ENCODE measurements at regions not wholly inside any gene's neighbourhood (a gene's known extent, or its start where the extent isn't known, plus 50 kb on each side); places are given as distances from the start of the nearest gene placed in this dataset.

DNA sequence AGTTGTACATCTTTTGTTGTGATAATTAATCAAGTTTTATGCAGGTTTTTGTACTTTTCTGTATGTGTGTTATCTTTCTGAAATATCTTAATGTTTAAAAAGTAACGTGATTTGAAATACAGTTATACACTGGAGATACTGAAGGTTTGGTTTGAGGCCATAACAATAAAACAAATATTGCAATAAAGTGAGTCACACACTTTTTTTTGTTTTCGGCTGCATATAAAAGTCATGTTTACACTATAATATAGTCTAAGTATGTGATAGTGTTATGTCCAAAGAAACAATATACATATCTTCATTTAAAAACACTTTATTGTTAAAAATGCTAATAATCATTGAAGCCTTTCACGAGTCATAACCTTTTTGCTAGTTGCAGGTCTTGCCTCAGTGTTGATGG lies 473.1 kb upstream of the GJE1 start (continued):
- no peak for TF ChIP-seq TSHZ1 (CRISPR knock-in tag; IDR thresholded peaks at IDR 0.05)
- TF ChIP-seq FOXK1 (CRISPR knock-in tag; IDR thresholded peaks at IDR 0.05; ENCODE audit: borderline replicate concordance): no peak
- no peak for TF ChIP-seq MAFK (IDR thresholded peaks at IDR 0.05; ENCODE audit: low read length)

GRCh38 chr6:141658696-141659095 lies 474.0 kb upstream of the GJE1 start:
- FAIRE-seq: no peak
- no peak overlapping the region for H3K4me2 ChIP-seq (ENCODE audit: insufficient read depth, low read length)
- H3K9ac ChIP-seq (ENCODE audit: insufficient read depth in 1 of 2, low read depth in 2 of 2, low read length in 2 of 2): no peak overlapping the region
- no peak overlapping the region for H2AFZ ChIP-seq (ENCODE audit: low read depth, low read length)
- BruUV-seq (replicated peaks): no TSS peak
- ChIA-PET POLR2A (no interaction called here), CTCF (ENCODE audit: low intra/inter-chr PET ratio) (no interaction called here)
- H3K79me2 ChIP-seq (ENCODE audit: control insufficient read depth, insufficient read depth, low read length): no peaks in the 10 kb centered on the region
- in situ Hi-C loops (cut with MboI) (no loop called here), intact Hi-C loops (cut with micrococcal nuclease) (no loop called here)
- no peaks in the 10 kb centered on the region for H3K4me1 ChIP-seq (replicated peaks in 1 of 2; ENCODE audit: control insufficient read depth in 2 of 2, insufficient read depth in 2 of 2, low read length in 2 of 2)
- WGBS (ENCODE audit: insufficient coverage, low coverage, missing lambda C conversion rate): 0% methylated on average over 2 of the region's 2 CpGs
- H3K9me3 ChIP-seq (replicated peaks; ENCODE audit: control insufficient read depth, insufficient read depth, low read depth, low read length): no peaks in the 10 kb centered on the region
- H3K27me3 ChIP-seq (ENCODE audit: control insufficient read depth in 2 of 2, insufficient read depth in 2 of 2, low read length in 2 of 2): no peaks in the 10 kb centered on the region
- H3K4me3 ChIP-seq: no peak overlapping the region
- ATAC-seq: no peak
- H3K27ac ChIP-seq (ENCODE audit: extremely low read depth, low read depth, low read length): no peak overlapping the region
- no peaks in the 10 kb centered on the region for H3K36me3 ChIP-seq (ENCODE audit: control insufficient read depth, insufficient read depth, low read length)
- H3K9me1 ChIP-seq (ENCODE audit: control insufficient read depth, insufficient read depth, low read length): no peaks in the 10 kb centered on the region
- no peaks in the 10 kb centered on the region for H4K20me1 ChIP-seq (replicated peaks; ENCODE audit: control insufficient read depth, insufficient read depth, low read length)
- DNase-seq (ENCODE audit: extremely low read depth in 1 of 4, low spot score in 3 of 4): no peak
- TF ChIP-seq RBM34 (IDR thresholded peaks at IDR 0.05; ENCODE audit: borderline replicate concordance, insufficient read depth, low read length): no peak
- TF ChIP-seq ZNF740 (CRISPR knock-in tag; IDR thresholded peaks at IDR 0.05): no peak
- no peak for TF ChIP-seq ZNF740 (tag; IDR thresholded peaks at IDR 0.05)
- TF ChIP-seq MAFF (IDR thresholded peaks at IDR 0.05; ENCODE audit: low read length): no peak
- TF ChIP-seq ZNF239 (CRISPR knock-in tag; IDR thresholded peaks at IDR 0.05): no peak
- TF ChIP-seq ZNF165 (CRISPR knock-in tag; IDR thresholded peaks at IDR 0.05; ENCODE audit: borderline replicate concordance): no peak
- no peak for TF ChIP-seq SMAD2 (IDR thresholded peaks at IDR 0.05; ENCODE audit: low read depth, low read length)
- TF ChIP-seq CCAR2 (IDR thresholded peaks at IDR 0.05; ENCODE audit: low read depth, low read length): no peak
- no peak for TF ChIP-seq SREBF2 (CRISPR knock-in tag; IDR thresholded peaks at IDR 0.05)
- TF ChIP-seq ZKSCAN1 (IDR thresholded peaks at IDR 0.05; ENCODE audit: low read depth, low read length): no peak
- no peak for TF ChIP-seq HDAC2 (IDR thresholded peaks at IDR 0.05)
- TF ChIP-seq ZFP1 (CRISPR knock-in tag; IDR thresholded peaks at IDR 0.05): no peak
- TF ChIP-seq, protein P1, sequence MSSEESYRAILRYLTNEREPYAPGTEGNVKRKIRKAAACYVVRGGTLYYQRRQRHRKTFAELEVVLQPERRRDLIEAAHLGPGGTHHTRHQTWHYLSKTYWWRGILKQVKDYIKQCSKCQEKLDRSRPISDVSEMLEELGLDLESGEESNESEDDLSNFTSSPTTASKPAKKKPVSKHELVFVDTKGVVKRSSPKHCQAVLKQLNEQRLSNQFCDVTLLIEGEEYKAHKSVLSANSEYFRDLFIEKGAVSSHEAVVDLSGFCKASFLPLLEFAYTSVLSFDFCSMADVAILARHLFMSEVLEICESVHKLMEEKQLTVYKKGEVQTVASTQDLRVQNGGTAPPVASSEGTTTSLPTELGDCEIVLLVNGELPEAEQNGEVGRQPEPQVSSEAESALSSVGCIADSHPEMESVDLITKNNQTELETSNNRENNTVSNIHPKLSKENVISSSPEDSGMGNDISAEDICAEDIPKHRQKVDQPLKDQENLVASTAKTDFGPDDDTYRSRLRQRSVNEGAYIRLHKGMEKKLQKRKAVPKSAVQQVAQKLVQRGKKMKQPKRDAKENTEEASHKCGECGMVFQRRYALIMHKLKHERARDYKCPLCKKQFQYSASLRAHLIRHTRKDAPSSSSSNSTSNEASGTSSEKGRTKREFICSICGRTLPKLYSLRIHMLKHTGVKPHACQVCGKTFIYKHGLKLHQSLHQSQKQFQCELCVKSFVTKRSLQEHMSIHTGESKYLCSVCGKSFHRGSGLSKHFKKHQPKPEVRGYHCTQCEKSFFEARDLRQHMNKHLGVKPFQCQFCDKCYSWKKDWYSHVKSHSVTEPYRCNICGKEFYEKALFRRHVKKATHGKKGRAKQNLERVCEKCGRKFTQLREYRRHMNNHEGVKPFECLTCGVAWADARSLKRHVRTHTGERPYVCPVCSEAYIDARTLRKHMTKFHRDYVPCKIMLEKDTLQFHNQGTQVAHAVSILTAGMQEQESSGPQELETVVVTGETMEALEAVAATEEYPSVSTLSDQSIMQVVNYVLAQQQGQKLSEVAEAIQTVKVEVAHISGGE (CRISPR knock-in tag; IDR thresholded peaks at IDR 0.05): no peak

Data from K562 (cell line).